Neural progenitor cell (in vitro differentiated cells): ENCODE measurements at regions not wholly inside any gene's neighbourhood (a gene's known extent, or its start where the extent isn't known, plus 50 kb on each side); places are given as distances from the start of the nearest gene placed in this dataset.

Experiments used
- CTCF ChIP-seq: fragments of 200-600 bp; sonication (generic); IDR thresholded peaks from 2 replicates; pipeline ENCODE4 v1.5.1; 2017; ENCODE audit warnings: antibody characterized with exemption, mild to moderate bottlenecking
- EZH2 ChIP-seq: fragments of 200-600 bp; sonication (generic); IDR thresholded peaks from 2 replicates; pipeline ENCODE4 v1.6.1; 2017; ENCODE audit warnings: antibody characterized with exemption, mild to moderate bottlenecking, moderate library complexity
- EZH2phosphoT487 ChIP-seq: fragments of 200-600 bp; sonication (generic); IDR thresholded peaks from 2 replicates; pipeline ENCODE4 v1.6.1; 2017; ENCODE audit warnings: antibody characterized with exemption

- TF ChIP-seq EZH2, result no peak
- TF ChIP-seq CTCF, result no peak
- no peak for TF ChIP-seq EZH2phosphoT487
Measured at GRCh38 chr13:65540175-65540574, 1690.0 kb downstream of the PCDH9 start.
